MCF 10A (cell line): ENCODE measurements at regions not wholly inside any gene's neighbourhood (a gene's known extent, or its start where the extent isn't known, plus 50 kb on each side); places are given as distances from the start of the nearest gene placed in this dataset.

Experiments used
- BruUV-seq: library from RNA; stranded (reverse); fragments of 400-500 nt; replicated peaks from 2 replicates; lab custom pipeline; 2021; lab: Mats Ljungman, UMichigan
- CTCF ChIA-PET: fragments of 300-600 bp; sonication (Branson Sonifier 250); formaldehyde crosslinking; extraction: SDS; loops from one replicate; lab custom pipeline; 2021; ENCODE audit warnings: antibody characterized with exemption, inconsistent platforms; lab: Yijun Ruan, JAX
- POLR2A ChIA-PET: fragments of 300-600, 350-650 bp; sonication (Branson Sonifier 250); formaldehyde crosslinking; extraction: SDS; loops from one replicate; lab custom pipeline; 2020; ENCODE audit warnings: antibody characterized with exemption, inconsistent platforms; lab: Yijun Ruan, JAX
- DNase-seq: peaks from one replicate; pipeline ENCODE4 v3.0.0-alpha.2; 2018; ENCODE audit not compliant: unreplicated experiment
- H3K27ac Mint-ChIP-seq: one replicate; pipeline ENCODE4 v1.8.0; 2022; ENCODE audit warnings: mild to moderate bottlenecking, low read depth, mixed read lengths; ENCODE audit not compliant: unreplicated experiment
- H3K27me3 Mint-ChIP-seq: one replicate; pipeline ENCODE4 v1.8.0; 2022; ENCODE audit warnings: mixed read lengths; ENCODE audit not compliant: insufficient read depth, unreplicated experiment
- H3K36me3 Mint-ChIP-seq: one replicate; pipeline ENCODE4 v1.8.0; 2022; ENCODE audit warnings: mild to moderate bottlenecking, moderate library complexity, mixed read lengths; ENCODE audit not compliant: insufficient read depth, unreplicated experiment
- H3K4me1 Mint-ChIP-seq: one replicate; pipeline ENCODE4 v1.8.0; 2022; ENCODE audit warnings: mixed read lengths; ENCODE audit not compliant: insufficient read depth, unreplicated experiment
- H3K4me3 Mint-ChIP-seq: one replicate; pipeline ENCODE4 v1.8.0; 2022; ENCODE audit warnings: mild to moderate bottlenecking, moderate library complexity, mixed read lengths; ENCODE audit not compliant: unreplicated experiment
- H3K9me3 Mint-ChIP-seq: one replicate; pipeline ENCODE4 v1.8.0; 2022; ENCODE audit warnings: mixed read lengths; ENCODE audit not compliant: unreplicated experiment
- CTCF ChIP-seq: fragments of 200-600 bp; IDR thresholded peaks from one replicate; pipeline ENCODE4 v1.8.0; 2022; ENCODE audit warnings: antibody characterized with exemption, mild to moderate bottlenecking; ENCODE audit not compliant: unreplicated experiment
- intact Hi-C: fragments of 100-400 bp; cut with micrococcal nuclease; formaldehyde crosslinking; loops from 2 replicates; pipeline ENCODE4 v1.14.1; 2022

DNA sequence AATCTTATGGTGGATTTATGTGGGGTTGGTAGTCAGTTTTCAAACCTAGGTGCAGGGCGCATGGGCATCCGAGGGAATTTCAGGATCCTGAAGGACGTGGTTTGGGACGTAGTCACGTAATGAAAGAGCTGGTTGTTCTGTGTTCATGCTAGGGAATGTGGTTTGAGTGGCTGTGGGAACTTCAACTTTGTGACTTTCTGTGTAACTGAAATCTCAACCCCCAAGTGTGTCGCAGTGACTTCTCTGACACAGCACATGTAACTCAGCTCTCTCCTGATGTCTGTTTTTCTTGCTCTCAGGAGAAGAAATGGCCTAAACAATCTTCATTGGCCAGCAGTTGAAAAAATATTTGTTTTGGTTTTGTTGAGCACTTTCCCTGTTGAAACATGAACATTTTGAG is 199.0 kb downstream of the PTEN start:
- ChIA-PET CTCF (interaction anchor here (0.6 to 0.9 kb wide), 2 partner anchors 29 to 43 kb away, joined by 3 read pairs; no protein-coding TSS in a partner anchor), POLR2A (interaction anchor here (0.8 to 1.2 kb wide), 2 partner anchors 13 to 28 kb away, joined by 3 to 4 read pairs; no protein-coding TSS in a partner anchor)
- no peaks in the 10 kb centered on the region for H3K36me3 Mint-ChIP-seq
- H3K9me3 Mint-ChIP-seq: no peaks in the 10 kb centered on the region
- BruUV-seq: no TSS peak
- DNase-seq: no peak
- H3K4me1 Mint-ChIP-seq: peaks cover 17% of the 10 kb centered on the region
- no peak overlapping the region for H3K27ac Mint-ChIP-seq
- no peaks in the 10 kb centered on the region for H3K27me3 Mint-ChIP-seq
- no peak overlapping the region for H3K4me3 Mint-ChIP-seq
- intact Hi-C loops: no loop called here
- no peak for TF ChIP-seq CTCF

DNA sequence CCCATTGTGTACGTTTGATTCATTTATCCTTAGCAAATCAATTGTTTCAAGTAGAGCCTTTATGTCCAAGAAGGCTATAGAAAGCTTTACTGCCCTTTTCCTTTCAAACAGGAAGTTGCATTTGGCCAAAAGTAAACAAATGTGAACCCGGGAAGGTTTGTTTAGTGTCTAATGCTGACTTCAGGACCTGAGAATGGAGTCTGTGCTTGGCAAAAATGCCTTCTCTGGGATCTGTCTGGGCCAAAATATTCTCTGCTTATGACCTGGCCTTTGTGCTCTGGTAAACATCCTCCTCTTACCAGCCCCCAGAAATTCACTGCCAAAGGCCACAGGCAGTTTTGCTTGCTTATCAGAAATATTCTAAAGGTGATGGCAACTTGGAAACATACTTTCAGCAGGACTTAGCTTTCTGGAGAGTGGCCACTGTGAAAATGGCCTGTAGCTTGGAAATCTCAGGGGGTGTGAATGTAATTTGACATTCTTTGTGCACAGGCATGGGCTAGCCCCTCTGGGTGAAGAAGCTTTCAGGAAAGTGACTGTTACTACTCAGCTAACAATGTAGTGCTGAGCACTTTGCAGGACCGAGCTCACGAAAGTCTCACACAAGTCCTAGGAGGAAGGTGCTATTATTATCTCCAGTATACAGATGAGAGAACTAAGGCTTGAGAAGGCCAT is 199.5 kb downstream of the PTEN start:
- H3K9me3 Mint-ChIP-seq: no peaks in the 10 kb centered on the region
- no peak overlapping the region for H3K27ac Mint-ChIP-seq
- no peak overlapping the region for H3K4me3 Mint-ChIP-seq
- H3K4me1 Mint-ChIP-seq: peaks cover 17% of the 10 kb centered on the region
- ChIA-PET POLR2A (interaction anchor here (0.8 to 1.2 kb wide), 5 partner anchors 10 to 27 kb away, joined by 3 to 6 read pairs (median 3); no protein-coding TSS in a partner anchor), CTCF (interaction anchor here (0.6 to 0.9 kb wide), 4 partner anchors 14 to 73 kb away, joined by 3 read pairs; no protein-coding TSS in a partner anchor)
- no peak for TF ChIP-seq CTCF
- intact Hi-C loops: no loop called here
- DNase-seq: no peak
- BruUV-seq: no TSS peak
- H3K36me3 Mint-ChIP-seq: no peaks in the 10 kb centered on the region
- no peaks in the 10 kb centered on the region for H3K27me3 Mint-ChIP-seq

DNA sequence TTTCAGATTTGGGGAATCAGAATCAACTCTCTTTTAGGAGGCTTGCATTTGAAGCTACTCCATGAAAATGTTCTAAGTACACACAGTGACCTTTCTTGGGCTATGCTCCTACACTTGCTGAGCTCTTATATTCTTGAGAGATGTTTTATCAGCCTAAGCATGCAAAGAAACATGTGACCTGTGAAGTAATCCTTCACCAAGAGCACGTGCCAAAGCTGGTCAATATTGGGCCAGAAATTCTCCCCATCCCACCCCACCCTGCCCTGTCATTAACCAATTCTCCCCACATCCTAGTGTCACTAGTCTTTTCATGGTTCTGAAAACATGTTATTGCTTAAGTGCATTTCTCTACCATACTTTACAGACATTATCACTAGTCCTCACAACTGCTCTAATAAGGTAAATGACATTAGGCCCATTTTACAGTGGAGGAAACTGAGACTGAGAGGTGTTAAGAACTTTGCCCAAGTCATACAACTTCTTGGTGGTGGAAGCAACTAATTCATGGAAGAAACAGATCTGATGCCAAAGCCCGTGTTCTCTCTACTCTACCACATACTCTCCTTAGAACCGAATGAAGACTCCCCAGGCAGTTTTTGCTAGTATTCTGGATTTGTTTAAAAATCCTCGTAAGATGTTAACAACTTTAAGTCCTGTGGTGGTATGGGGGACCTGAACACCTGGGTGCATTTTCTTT is 200.6 kb downstream of the PTEN start:
- ChIA-PET POLR2A (interaction anchor here (0.6 to 1.2 kb wide), 5 partner anchors 9 to 26 kb away, joined by 3 to 6 read pairs (median 3); no protein-coding TSS in a partner anchor), CTCF (interaction anchor here (0.6 to 0.9 kb wide), 3 partner anchors 13 to 74 kb away, joined by 3 read pairs; no protein-coding TSS in a partner anchor)
- H3K4me3 Mint-ChIP-seq: no peak overlapping the region
- peaks cover 17% of the 10 kb centered on the region for H3K4me1 Mint-ChIP-seq
- intact Hi-C loops: no loop called here
- TF ChIP-seq CTCF: no peak
- H3K9me3 Mint-ChIP-seq: no peaks in the 10 kb centered on the region
- no peak overlapping the region for H3K27ac Mint-ChIP-seq
- no peaks in the 10 kb centered on the region for H3K36me3 Mint-ChIP-seq
- BruUV-seq: no TSS peak
- H3K27me3 Mint-ChIP-seq: no peaks in the 10 kb centered on the region
- DNase-seq: no peak
